ENCODE measurements at regions not wholly inside any gene's neighbourhood (a gene's known extent, or its start where the extent isn't known, plus 50 kb on each side); places are given as distances from the start of the nearest gene placed in this dataset.
A peak's percentile ranks its signal among the peaks of the same experiment; 100 is the strongest.

- DNase-seq = no peak
These were observed 308.1 kb downstream of the LIG4 start for GRCh38 chr13:107907065-107907805.

DNA sequence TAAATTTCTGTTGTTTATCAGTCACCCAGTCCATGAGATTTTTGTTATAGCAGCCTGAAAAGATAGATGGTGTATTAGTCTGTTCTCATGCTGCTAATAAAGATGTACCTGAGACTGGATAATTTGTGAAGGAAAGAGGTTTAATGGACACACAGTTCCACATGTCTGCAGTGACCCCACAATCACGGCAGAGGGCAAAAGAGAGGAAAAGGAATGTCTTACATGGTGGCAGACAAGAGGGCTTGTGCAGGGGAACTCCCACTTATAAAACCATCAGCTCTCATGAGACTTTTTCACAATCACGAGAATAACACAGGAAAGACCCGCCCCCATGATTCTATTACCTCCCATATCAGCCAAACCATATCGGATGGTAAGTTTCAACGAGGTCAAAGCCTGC lies 309.2 kb downstream of the LIG4 start:
- DNase-seq = no peak

- no peak for DNase-seq
These were observed 313.3 kb downstream of the LIG4 start for GRCh38 chr13:107901996-107902562.

GRCh38 chr13:107901230-107901629 lies 314.1 kb downstream of the LIG4 start:
- no peak for DNase-seq

DNA sequence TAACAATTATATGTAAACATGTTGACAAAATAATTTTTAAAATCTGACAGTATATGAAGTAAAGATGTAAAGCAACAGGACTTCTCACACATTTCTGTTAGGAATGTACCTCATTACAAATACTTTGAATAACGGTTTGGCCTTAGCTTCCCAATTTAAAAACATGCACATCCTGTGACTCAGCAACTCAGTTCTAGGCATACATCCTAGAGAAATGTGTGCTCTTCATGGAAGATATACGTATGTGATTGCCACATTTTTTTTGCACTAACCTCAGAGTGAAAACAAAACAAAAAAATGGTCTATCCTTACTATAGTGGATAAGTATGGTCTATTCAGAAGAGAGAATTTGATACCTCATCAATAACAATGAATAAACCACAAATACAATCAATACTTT lies 314.6 kb downstream of the LIG4 start:
- DNase-seq = no peak

DNA sequence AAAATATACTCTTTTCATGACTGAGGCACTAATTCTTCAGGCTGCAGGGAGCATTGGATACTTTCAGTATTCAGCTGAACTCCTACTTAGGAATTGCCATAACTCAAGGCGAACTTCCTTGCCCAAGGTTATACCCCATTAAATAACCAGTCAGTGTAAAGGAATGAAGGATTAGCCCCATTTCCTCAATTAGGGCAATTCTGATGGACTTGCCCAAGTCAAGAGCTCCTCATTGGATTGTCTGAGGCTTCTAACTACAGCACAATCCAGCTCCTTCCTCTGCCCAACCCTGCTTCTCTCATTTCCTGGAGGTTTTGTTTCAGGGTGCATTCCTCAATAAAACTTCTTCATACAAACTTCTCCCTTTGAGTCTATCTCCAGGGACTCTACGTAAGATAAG lies 329.2 kb downstream of the LIG4 start:
- DNase-seq = no peak

GRCh38 chr13:107884564-107884963 lies 330.8 kb downstream of the LIG4 start:
- no peak for DNase-seq

- DNase-seq = no peak
These were observed 331.7 kb downstream of the LIG4 start for GRCh38 chr13:107883561-107884175.

GRCh38 chr13:107882708-107883560 lies 332.4 kb downstream of the LIG4 start:
- no peak for DNase-seq

DNA sequence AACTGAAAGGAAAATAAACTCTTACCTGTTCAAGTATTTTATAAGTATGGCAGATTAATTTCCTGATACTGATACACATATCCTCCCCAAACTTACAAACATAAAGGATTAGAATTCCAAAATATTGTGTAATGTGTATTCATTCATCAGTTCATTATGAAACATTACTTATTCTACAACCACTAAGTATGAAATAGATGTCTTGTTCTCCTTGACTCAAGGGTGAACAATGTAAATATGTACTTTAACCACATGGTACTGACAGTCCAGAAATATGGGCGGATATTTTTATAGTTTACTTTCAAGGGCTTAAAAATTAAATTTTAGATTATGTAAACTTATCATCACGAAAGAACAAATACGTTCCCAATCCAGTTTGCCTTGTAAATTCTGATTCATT lies 334.0 kb downstream of the LIG4 start:
- DNase-seq = no peak

GRCh38 chr13:107874456-107874855 lies 340.9 kb downstream of the LIG4 start:
- no peak for DNase-seq

GRCh38 chr13:107873926-107874325 lies 341.4 kb downstream of the LIG4 start:
- DNase-seq = no peak

DNA sequence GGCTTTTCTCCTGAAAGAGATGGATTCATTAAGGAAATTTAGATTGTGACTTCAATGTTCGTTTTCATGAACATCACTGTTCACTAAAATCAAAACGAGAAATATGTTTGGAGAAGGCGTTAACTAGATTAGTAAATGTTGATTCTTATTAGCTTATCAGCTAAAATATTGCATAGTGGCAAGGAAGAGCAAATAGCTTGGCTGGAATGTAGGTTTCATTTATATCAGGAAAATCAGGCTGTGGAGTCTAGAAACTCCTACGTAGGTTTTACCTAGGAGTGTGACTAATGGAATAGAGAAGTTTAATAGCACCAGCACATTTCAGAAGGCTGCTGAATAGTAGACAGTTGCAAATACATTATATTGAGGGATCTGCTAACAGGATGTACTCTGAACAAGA lies 344.9 kb downstream of the LIG4 start:
- DNase-seq = no peak

DNA sequence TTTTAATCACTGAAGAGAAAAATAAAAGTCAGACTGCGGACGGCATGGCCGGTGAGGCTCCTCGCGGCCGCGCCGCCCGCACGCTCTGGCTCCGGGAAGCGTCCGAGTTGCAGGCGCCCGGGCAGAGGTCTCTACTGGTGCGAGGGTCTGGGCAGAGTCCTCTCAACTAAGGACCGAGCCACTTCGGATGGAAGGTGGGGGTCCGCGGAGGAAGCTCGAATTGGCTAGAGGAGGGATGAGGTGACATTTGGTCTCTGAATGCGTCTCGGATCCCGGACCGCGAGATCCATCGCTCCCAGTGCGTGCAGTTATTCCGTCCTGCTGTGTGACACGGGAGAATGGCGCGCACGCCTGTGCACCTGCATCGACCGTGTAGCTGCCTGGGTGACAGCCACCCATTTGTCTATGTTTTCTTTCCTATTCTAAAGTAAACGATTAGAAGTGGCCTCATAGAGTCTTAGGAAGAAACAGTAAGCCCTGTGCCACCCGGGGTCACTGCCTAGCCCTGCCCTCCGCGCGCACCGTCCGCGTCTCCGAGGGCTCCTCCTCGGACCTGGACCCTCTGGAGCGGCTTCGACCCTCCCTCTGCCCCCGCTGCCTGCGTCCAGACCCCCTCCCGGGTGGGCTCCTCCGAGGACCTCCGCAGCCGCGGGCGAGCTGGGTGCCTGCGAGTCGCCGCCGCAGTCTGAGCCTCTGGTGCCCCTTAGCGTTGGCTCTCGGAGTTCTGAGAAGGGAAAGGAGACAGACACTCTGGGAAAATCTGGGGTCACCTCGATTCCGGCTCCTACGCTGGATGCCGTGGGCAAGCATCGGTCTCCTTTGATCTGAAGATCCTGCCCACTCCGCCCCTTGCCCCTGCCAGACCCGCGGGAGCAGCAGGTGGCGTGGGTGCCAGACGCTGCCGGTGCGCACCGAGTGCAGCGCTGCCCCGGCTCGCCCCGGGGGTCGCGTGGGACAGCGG lies 347.4 kb downstream of the LIG4 start:
- peak; percentile 39 for DNase-seq

DNA sequence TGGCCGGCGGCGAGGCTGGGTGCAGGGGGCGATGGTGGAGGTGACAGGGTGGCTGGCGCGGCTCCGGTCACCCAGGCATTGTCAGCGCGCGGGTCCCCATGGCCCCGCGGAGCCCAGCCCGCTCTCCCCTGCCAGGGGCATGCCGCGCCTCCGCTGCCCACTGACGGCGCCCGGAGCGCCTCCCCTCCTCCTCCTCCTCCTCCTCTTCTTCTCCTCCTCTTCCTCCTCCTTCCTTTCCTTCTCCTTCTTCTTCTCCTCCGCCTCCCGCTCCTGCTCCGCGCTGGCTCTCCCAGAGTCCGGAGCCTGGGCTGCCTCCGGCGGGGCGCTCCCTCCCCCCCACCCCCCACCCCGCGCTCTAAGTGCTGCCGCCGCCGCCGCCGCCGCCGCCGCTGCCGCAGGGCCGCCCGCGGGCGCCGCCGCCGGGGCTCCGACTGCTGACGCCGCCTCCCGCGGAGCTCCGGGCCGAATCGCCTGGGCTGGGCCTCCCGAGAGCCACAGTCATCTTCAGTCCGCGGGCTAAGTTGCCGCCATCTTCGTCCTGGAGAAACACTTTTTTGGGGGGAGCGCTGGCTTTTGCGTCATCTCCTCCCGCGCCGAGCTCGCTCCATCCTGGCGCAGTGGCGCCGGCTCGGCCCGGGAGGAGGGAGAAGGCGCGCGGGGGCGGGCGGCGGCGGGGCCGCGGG lies 348.3 kb downstream of the LIG4 start:
- DNase-seq = peak; percentile 46

- peak; percentile 36 for DNase-seq
These were observed 349.1 kb downstream of the LIG4 start for GRCh38 chr13:107866032-107866940.

- no peak for DNase-seq
These were observed 349.7 kb downstream of the LIG4 start for GRCh38 chr13:107865643-107866031.

DNA sequence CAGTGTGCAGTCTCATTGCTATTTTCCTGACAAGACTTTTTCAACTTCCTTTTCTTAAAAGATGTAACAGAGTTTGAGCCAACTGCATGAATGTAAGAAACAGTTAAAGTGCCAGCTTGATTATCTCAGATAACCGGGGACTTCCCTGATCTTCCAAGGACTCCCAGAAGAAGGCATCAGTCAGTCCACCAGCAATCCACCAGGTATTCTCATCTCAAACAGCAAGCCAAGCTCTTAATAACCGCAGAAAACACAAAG lies 350.1 kb downstream of the LIG4 start:
- no peak for DNase-seq

- no peak for DNase-seq
These were observed 350.6 kb downstream of the LIG4 start for GRCh38 chr13:107864543-107865317.

- DNase-seq = no peak
These were observed 355.1 kb downstream of the LIG4 start for GRCh38 chr13:107860284-107860683.

All from NCI-H2171 treated with DMSO at 0.1 percent for 48 hours (cell line).